Panc1 (cell line): ENCODE measurements at regions not wholly inside any gene's neighbourhood (a gene's known extent, or its start where the extent isn't known, plus 50 kb on each side); places are given as distances from the start of the nearest gene placed in this dataset.

ENCODE experiments used
- ATAC-seq: fragments of 200-7000 bp; cut with Tn5 transposase; 2 replicates; pipeline ENCODE4 v1.9.1; 2020; ENCODE audit warnings: mild to moderate bottlenecking, moderate library complexity
- BruUV-seq: library from RNA; stranded (reverse); fragments of 400-500 nt; replicated peaks from 2 replicates; lab custom pipeline; 2021; lab: Mats Ljungman, UMichigan
- CTCF ChIA-PET: fragments of 300-600 bp; sonication (Branson Sonifier 250); formaldehyde crosslinking; loops from one replicate; lab custom pipeline; 2022; ENCODE audit warnings: antibody characterized with exemption; lab: Charles Lee
- POLR2A ChIA-PET: fragments of 300-600 bp; sonication (Branson Sonifier 250); formaldehyde crosslinking; loops from one replicate; lab custom pipeline; 2022; ENCODE audit warnings: antibody characterized with exemption; lab: Charles Lee
- DNase-seq: peaks from one replicate; pipeline ENCODE4 v3.0.0-alpha.2; 2010; ENCODE audit warnings: low read depth, low spot score
- H3K27ac ChIP-seq: 2 replicates; pipeline ENCODE4 v1.5.1; 2011; ENCODE audit warnings: mild to moderate bottlenecking, low read length, inconsistent platforms
- H3K27me3 ChIP-seq: fragments of 200-500 bp; sonication (Bioruptor generic); 2 replicates; pipeline ENCODE4 v1.6.0; 2014; ENCODE audit warnings: low read length, inconsistent platforms; ENCODE audit not compliant: control insufficient read depth, insufficient read depth
- H3K36me3 ChIP-seq: fragments of 200-500 bp; sonication (Bioruptor generic); 2 replicates; pipeline ENCODE4 v1.5.1; 2014; ENCODE audit warnings: inconsistent platforms, mild to moderate bottlenecking, low read length, moderate library complexity; ENCODE audit not compliant: control insufficient read depth, insufficient read depth
- H3K4me1 ChIP-seq: 2 replicates; pipeline ENCODE4 v1.5.1; 2011; ENCODE audit warnings: inconsistent platforms, mild to moderate bottlenecking, low read length, moderate library complexity; ENCODE audit not compliant: control insufficient read depth, insufficient read depth
- H3K4me3 ChIP-seq, 2 experiments: 2 replicates each; pipeline ENCODE4 v1.5.1; 2011 to 2012; ENCODE audit warnings: low read depth in 2 of 2, low read length in 2 of 2, mild to moderate bottlenecking in 2 of 2, inconsistent platforms in 1 of 2, moderate library complexity in 1 of 2
- H3K9me3 ChIP-seq: fragments of 200-500 bp; sonication (Bioruptor generic); 2 replicates; pipeline ENCODE4 v1.5.1; 2014; ENCODE audit warnings: low read depth, mild to moderate bottlenecking, inconsistent platforms, low read length, moderate library complexity; ENCODE audit not compliant: control insufficient read depth, insufficient read depth
- CTCF ChIP-seq: fragments of 450-650 bp; IDR thresholded peaks from 2 replicates; pipeline ENCODE4 v1.5.1; 2017; ENCODE audit warnings: mild to moderate bottlenecking
- POLR2AphosphoS5 ChIP-seq: IDR thresholded peaks from 2 replicates; pipeline ENCODE4 v1.6.1; 2012; ENCODE audit warnings: mild to moderate bottlenecking, low read depth, low read length, moderate library complexity
- REST ChIP-seq, 2 experiments: IDR thresholded peaks; 2 replicates each; pipeline ENCODE4 v1.6.1; 2011 to 2012; ENCODE audit warnings: low read depth in 2 of 2, control low read depth in 1 of 2, low read length in 1 of 2, mild to moderate bottlenecking in 1 of 2, moderate library complexity in 1 of 2; ENCODE audit not compliant: insufficient read depth in 1 of 2
- SIN3A ChIP-seq: IDR thresholded peaks from 2 replicates; pipeline ENCODE4 v1.6.1; 2012; ENCODE audit warnings: low read depth, mild to moderate bottlenecking, low read length, moderate library complexity, borderline replicate concordance; ENCODE audit not compliant: insufficient read depth
- TCF7L2 ChIP-seq: IDR thresholded peaks from 2 replicates; pipeline ENCODE4 v1.6.1; 2011; ENCODE audit warnings: mild to moderate bottlenecking, low read depth, low read length, inconsistent platforms
- in situ Hi-C: cut with HindIII; loops from 2 replicates; pipeline ENCODE4 v1.10.0; 2016; ENCODE audit warnings: low sequenced_read_pairs, low pct_unique_long_range_greater_than_20kb
- intact Hi-C: fragments of 100-400 bp; cut with micrococcal nuclease; formaldehyde crosslinking; loops from one replicate; pipeline ENCODE4 v1.10.0; 2022; ENCODE audit not compliant: unreplicated experiment

- intact Hi-C loops = loop anchor here (5.0 kb wide), 1 partner anchor 131 kb away; no protein-coding TSS in a partner anchor
- in situ Hi-C loops = no loop called here
- no peak for ATAC-seq
- Histone ChIP-seq H3K9me3 (no peaks in the 10 kb centered on the region), H3K4me3 (no peak overlapping the region), H3K36me3 (no peaks in the 10 kb centered on the region), H3K4me1 (peaks cover 19% of the 10 kb centered on the region), H3K27ac (peak overlapping the region; percentile 52; the same call in 1 of the 2 replicates), H3K27me3 (no peaks in the 10 kb centered on the region)
- DNase-seq = no peak
- TF ChIP-seq TCF7L2 (no peak), CTCF (no peak), SIN3A (no peak), POLR2AphosphoS5 (no peak), REST (IDR thresholded peaks at IDR 0.05; ENCODE audit: insufficient read depth in 1 of 2, low read depth in 2 of 2, low read length in 1 of 2) (no peak)
- ChIA-PET CTCF (interaction anchor here (0.6 to 0.7 kb wide), 2 partner anchors 169 to 833 kb away, joined by 3 to 4 read pairs; no protein-coding TSS in a partner anchor), POLR2A (no interaction called here)
- BruUV-seq = no TSS peak
Measured at GRCh38 chr1:224510880-224511645, 76.5 kb upstream of the WDR26 start.

GRCh38 chr1:224512600-224513151, 78.1 kb upstream of the WDR26 start:
- Histone ChIP-seq H3K36me3 (no peaks in the 10 kb centered on the region), H3K4me1 (peaks cover 15% of the 10 kb centered on the region), H3K9me3 (no peaks in the 10 kb centered on the region), H3K27me3 (no peaks in the 10 kb centered on the region), H3K27ac (no peak overlapping the region), H3K4me3 (no peak overlapping the region)
- no peak for ATAC-seq
- no peak for DNase-seq
- POLR2A ChIA-PET = interaction anchor here (0.6 kb wide), 1 partner anchor 130 kb away, joined by 3 read pairs; no protein-coding TSS in a partner anchor
- in situ Hi-C loops (no loop called here), intact Hi-C loops (loop anchor here (1.0 to 5.0 kb wide), 2 partner anchors 130 to 409 kb away; no protein-coding TSS in a partner anchor)
- no peak for TF ChIP-seq TCF7L2
- no peak for TF ChIP-seq REST (IDR thresholded peaks at IDR 0.05; ENCODE audit: insufficient read depth in 1 of 2, low read depth in 2 of 2, low read length in 1 of 2)
- no peak for TF ChIP-seq SIN3A
- no peak for TF ChIP-seq CTCF
- no peak for TF ChIP-seq POLR2AphosphoS5
- no TSS peak for BruUV-seq
- CTCF ChIA-PET = interaction anchor here (1.2 to 2.8 kb wide), 2 partner anchors 342 to 410 kb away, joined by 3 to 23 read pairs; no protein-coding TSS in a partner anchor
